ENCODE measurements at regions not wholly inside any gene's neighbourhood (a gene's known extent, or its start where the extent isn't known, plus 50 kb on each side); places are given as distances from the start of the nearest gene placed in this dataset.

DNA sequence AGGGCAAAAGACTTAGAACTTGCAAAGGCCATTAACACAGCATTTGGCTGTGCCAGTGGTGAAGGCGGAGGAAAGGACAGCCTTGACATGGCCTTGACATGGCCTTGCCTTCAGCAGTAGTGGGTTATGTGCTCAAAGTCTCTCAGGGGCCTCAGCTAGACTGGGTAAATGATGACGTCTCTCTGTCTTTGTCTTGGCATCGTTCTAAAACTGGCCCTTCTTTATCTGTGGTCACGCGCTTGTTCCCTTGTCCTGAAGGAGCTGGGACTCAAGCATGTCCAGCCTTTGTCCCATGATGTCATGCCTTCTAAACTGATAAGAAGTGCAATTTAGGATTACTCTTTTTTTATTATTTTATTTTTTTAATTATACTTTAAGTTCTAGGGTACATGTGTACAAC is 88.7 kb upstream of the ATP10B start:
- Mint-ChIP-seq H3K4me1 (no peaks in the 10 kb centered on the region), H3K27ac (ENCODE audit: unreplicated experiment) (no peak overlapping the region), H3K9me3 (no peaks in the 10 kb centered on the region), H3K4me3 (no peak overlapping the region), H3K27me3 (ENCODE audit: low read depth) (peaks cover 8% of the 10 kb centered on the region), H3K36me3 (ENCODE audit: low read depth) (no peaks in the 10 kb centered on the region)
- TF ChIP-seq, protein P1, sequence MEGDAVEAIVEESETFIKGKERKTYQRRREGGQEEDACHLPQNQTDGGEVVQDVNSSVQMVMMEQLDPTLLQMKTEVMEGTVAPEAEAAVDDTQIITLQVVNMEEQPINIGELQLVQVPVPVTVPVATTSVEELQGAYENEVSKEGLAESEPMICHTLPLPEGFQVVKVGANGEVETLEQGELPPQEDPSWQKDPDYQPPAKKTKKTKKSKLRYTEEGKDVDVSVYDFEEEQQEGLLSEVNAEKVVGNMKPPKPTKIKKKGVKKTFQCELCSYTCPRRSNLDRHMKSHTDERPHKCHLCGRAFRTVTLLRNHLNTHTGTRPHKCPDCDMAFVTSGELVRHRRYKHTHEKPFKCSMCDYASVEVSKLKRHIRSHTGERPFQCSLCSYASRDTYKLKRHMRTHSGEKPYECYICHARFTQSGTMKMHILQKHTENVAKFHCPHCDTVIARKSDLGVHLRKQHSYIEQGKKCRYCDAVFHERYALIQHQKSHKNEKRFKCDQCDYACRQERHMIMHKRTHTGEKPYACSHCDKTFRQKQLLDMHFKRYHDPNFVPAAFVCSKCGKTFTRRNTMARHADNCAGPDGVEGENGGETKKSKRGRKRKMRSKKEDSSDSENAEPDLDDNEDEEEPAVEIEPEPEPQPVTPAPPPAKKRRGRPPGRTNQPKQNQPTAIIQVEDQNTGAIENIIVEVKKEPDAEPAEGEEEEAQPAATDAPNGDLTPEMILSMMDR (conservative IDR thresholded peaks at IDR 0.05) = no peak
- no peak for DNase-seq (ENCODE audit: low read depth, low spot score)

DNA sequence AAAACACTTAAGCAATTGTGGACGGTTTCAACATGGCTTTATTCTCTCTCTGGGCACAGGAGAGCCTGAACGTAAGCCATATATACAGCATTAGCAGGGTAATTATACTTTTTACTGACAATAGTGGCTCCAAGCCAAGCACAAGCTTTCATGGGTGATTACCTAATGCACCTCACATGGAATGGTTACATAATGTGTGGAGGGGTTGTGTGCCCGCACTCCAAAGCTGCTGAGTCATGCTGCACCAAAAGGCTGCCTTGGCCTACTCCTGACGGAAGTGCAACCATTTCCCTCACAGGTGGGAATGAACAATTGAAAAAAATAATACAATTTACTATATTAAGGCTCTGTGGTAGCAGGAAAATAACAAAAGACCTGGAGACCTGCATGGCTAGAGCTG is 86.5 kb upstream of the ATP10B start:
- no peaks in the 10 kb centered on the region for H3K4me1 Mint-ChIP-seq
- TF ChIP-seq, protein P1 (conservative IDR thresholded peaks at IDR 0.05) = no peak
- H3K9me3 Mint-ChIP-seq = no peaks in the 10 kb centered on the region
- H3K27me3 Mint-ChIP-seq (ENCODE audit: low read depth) = no peaks in the 10 kb centered on the region
- no peak overlapping the region for H3K4me3 Mint-ChIP-seq
- H3K36me3 Mint-ChIP-seq (ENCODE audit: low read depth) = no peaks in the 10 kb centered on the region
- H3K27ac Mint-ChIP-seq (ENCODE audit: unreplicated experiment) = no peak overlapping the region
- DNase-seq (ENCODE audit: low read depth, low spot score) = no peak

DNA sequence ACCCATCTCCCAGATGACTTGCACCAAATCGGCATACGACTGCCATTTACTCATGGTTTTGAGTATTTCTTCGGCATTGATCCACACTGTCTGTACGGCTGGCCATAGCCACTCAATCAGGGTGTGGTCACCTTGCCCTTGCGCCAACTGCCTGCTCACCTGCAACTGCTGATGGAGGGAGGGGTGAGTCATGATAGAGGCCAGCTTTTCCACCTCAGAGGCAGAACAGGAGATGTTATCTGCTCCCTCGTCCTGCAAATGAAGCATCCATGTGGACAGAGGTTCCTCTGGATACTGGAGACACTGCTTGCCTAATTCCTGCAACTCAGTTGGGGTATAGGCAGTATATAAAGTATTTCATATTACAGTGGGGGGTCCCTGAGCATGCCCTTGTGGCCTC is 85.6 kb upstream of the ATP10B start:
- no peaks in the 10 kb centered on the region for H3K36me3 Mint-ChIP-seq (ENCODE audit: low read depth)
- no peak for DNase-seq (ENCODE audit: low read depth, low spot score)
- no peak overlapping the region for H3K27ac Mint-ChIP-seq (ENCODE audit: unreplicated experiment)
- H3K9me3 Mint-ChIP-seq = no peaks in the 10 kb centered on the region
- no peaks in the 10 kb centered on the region for H3K27me3 Mint-ChIP-seq (ENCODE audit: low read depth)
- no peaks in the 10 kb centered on the region for H3K4me1 Mint-ChIP-seq
- TF ChIP-seq, protein P1 (conservative IDR thresholded peaks at IDR 0.05) = no peak
- H3K4me3 Mint-ChIP-seq = no peak overlapping the region

DNA sequence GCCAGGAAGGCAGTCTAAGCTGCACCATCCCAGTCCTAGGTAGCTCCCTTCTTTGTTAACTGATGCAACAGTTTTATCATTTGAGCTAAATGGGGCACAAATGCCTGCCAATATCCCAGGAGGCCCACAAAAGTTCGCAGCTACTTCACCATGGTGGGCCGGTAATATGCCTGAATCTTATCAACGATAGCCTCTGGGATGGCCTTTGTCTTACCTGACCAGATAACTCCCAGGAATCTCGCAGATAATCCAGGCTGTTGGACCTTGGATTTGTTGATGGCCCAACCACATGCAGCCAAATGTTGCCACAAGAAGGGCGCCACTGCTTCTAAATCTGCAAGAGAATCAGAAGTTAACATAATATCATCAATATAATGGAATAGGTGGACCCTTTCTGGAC is 83.8 kb upstream of the ATP10B start:
- Mint-ChIP-seq H3K36me3 (ENCODE audit: low read depth) (no peaks in the 10 kb centered on the region), H3K4me3 (no peak overlapping the region), H3K27me3 (ENCODE audit: low read depth) (no peaks in the 10 kb centered on the region), H3K27ac (ENCODE audit: unreplicated experiment) (no peak overlapping the region), H3K9me3 (no peaks in the 10 kb centered on the region), H3K4me1 (peaks cover under 1% of the 10 kb centered on the region)
- TF ChIP-seq, protein P1 (conservative IDR thresholded peaks at IDR 0.05) = no peak
- DNase-seq (ENCODE audit: low read depth, low spot score) = no peak

DNA sequence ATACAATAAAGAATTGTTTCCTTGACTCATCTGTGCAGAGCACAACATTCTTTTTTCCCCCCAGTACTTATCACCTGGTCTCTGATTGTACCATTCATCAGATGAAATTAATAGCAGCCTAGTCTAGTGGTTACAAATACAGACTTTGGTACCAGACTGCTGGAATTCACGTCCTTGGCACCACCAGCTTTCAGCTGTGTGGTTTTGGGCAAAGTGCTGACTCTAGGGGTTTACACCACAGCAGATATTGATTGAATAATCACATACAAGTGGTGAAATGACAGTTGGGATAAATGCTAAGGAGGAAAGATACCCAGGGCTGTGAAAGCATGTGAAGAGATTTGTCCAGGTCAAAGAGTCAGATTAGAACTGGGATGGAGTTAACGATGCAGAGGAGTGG is 79.3 kb upstream of the ATP10B start:
- Mint-ChIP-seq H3K27me3 (ENCODE audit: low read depth) (no peaks in the 10 kb centered on the region), H3K27ac (ENCODE audit: unreplicated experiment) (no peak overlapping the region), H3K9me3 (no peaks in the 10 kb centered on the region), H3K4me1 (peaks cover 16% of the 10 kb centered on the region), H3K4me3 (no peak overlapping the region), H3K36me3 (ENCODE audit: low read depth) (no peaks in the 10 kb centered on the region)
- no peak for DNase-seq (ENCODE audit: low read depth, low spot score)
- TF ChIP-seq, protein P1 (conservative IDR thresholded peaks at IDR 0.05) = no peak

DNA sequence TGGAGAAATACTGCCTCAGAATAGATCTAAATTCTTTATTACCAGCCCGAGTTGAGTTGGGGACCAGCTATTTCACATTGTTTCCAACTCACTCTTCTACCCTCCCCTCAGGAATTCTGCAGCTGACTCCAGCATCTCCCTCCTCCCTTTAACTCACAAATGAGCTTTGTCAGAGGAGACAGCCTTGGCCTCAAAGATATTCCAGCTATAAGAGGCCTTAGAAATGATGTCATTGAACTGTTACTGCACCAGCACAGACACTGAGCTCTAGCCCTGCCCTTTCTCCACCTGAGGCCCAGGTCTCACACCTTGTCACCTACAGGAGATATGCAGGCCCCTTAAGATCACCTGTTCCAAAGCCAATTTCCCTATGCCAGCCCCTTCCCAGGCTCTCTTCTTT is 78.4 kb upstream of the ATP10B start:
- no peak for DNase-seq (ENCODE audit: low read depth, low spot score)
- TF ChIP-seq, protein P1 (conservative IDR thresholded peaks at IDR 0.05) = no peak
- Mint-ChIP-seq H3K4me3 (no peak overlapping the region), H3K27me3 (ENCODE audit: low read depth) (no peaks in the 10 kb centered on the region), H3K27ac (ENCODE audit: unreplicated experiment) (no peak overlapping the region), H3K36me3 (ENCODE audit: low read depth) (no peaks in the 10 kb centered on the region), H3K9me3 (no peaks in the 10 kb centered on the region), H3K4me1 (peaks cover 17% of the 10 kb centered on the region)
